Lung (tissue), 11 donors: ENCODE measurements at regions not wholly inside any gene's neighbourhood (a gene's known extent, or its start where the extent isn't known, plus 50 kb on each side); places are given as distances from the start of the nearest gene placed in this dataset.

ENCODE experiments used
- ATAC-seq: fragments of 200-7000 bp; cut with Tn5 transposase; one replicate; pipeline ENCODE4 v1.9.1; 2020; ENCODE audit warnings: moderate number of reproducible peaks; ENCODE audit not compliant: insufficient read depth, low FRiP score
- DNase-seq, 3 donors: peaks; one replicate each; pipeline ENCODE4 v3.0.0-alpha.2; 2013 to 2017
- H3K27ac ChIP-seq, 2 donors: one replicate each; pipeline ENCODE4 v1.5.1; 2013; ENCODE audit warnings: mild to moderate bottlenecking in 2 of 2, moderate library complexity in 2 of 2, control low read depth in 1 of 2, inconsistent platforms in 1 of 2, low read depth in 1 of 2, low read length in 1 of 2
- H3K27me3 ChIP-seq, 3 donors: one replicate each; pipeline ENCODE4 v1.5.1; 2013; ENCODE audit warnings: low read length in 2 of 3; ENCODE audit not compliant: control insufficient read depth in 3 of 3, insufficient read depth in 3 of 3
- H3K36me3 ChIP-seq, 4 donors: one replicate each; pipeline ENCODE4 v1.5.1; 2013; ENCODE audit warnings: low read length in 4 of 4, mild to moderate bottlenecking in 1 of 4, moderate library complexity in 1 of 4; ENCODE audit not compliant: control insufficient read depth in 4 of 4, insufficient read depth in 4 of 4
- H3K4me1 ChIP-seq, 5 donors: one replicate each; pipeline ENCODE4 v1.5.1; 2013; ENCODE audit warnings: low read length in 5 of 5, mild to moderate bottlenecking in 2 of 5, moderate library complexity in 1 of 5; ENCODE audit not compliant: control insufficient read depth in 5 of 5, insufficient read depth in 5 of 5
- H3K4me3 ChIP-seq: one replicate; pipeline ENCODE4 v1.5.1; 2013; ENCODE audit warnings: mild to moderate bottlenecking, control low read depth, moderate library complexity
- H3K9ac ChIP-seq, 2 donors: one replicate each; pipeline ENCODE4 v1.5.1; 2013; ENCODE audit warnings: low read length in 2 of 2, control low read depth in 1 of 2; ENCODE audit not compliant: insufficient read depth in 1 of 2
- H3K9me3 ChIP-seq, 4 donors: one replicate each; pipeline ENCODE4 v1.5.1; 2013; ENCODE audit warnings: low read length in 3 of 4, mild to moderate bottlenecking in 1 of 4, moderate library complexity in 1 of 4; ENCODE audit not compliant: control insufficient read depth in 4 of 4, insufficient read depth in 3 of 4
- whole genome bisulfite sequencing, 2 donors: extraction: QIAGEN DNeasy Blood & Tissue Kit; methylation state at CpG; one replicate each; pipeline ENCODE4 v1.1.7; 2013; 5-methylcytosine and 5-hydroxymethylcytosine counted together
- TF ChIP-seq, protein P1 (sequence below): IDR thresholded peaks from 2 replicates; pipeline ENCODE4 v1.5.1; 2012; ENCODE audit warnings: mild to moderate bottlenecking; ENCODE audit errors: control extremely low read depth, extremely low read depth
- donor health status: control.
- donor health status: control.
- donor health status: Bipolar disorder and iron deficiency.
- donor health status: healthy.
- donor health status: DM: yes; HTN: yes; CAD: no.

DNA sequence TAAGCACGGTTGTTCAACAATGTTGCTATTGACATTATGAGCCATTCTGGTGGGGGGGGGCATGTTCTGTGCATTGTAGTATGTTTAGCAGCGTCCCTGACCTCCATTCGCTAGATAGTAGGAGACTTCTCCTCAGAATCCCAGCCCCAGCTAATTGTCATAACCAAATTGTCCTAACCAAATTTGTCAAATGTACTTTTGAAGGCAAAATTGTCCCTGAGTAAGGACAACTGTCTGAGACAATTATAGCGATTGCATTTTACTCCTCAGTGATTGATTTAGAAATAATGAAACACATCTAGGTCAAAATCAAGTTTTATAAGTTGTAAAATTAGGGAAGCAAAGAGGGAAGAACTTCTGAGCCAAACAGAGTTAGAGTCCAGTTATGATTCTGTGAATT, 541.8 kb upstream of the CHORDC1 start:
- Histone ChIP-seq H3K4me1 (peaks cover 0 to 6% (median 0%) of the 10 kb centered on the region in 5 donors), H3K4me3 (no peak overlapping the region), H3K36me3 (no peaks in the 10 kb centered on the region), H3K9ac (no peak overlapping the region), H3K27me3 (no peaks in the 10 kb centered on the region), H3K27ac (no peak overlapping the region), H3K9me3 (peaks cover 0 to under 1% (median 0%) of the 10 kb centered on the region in 4 donors)
- 89 to 91% methylated on average over 4 of the region's 4 CpGs for WGBS, 2 donors
- DNase-seq, result no peak
- TF ChIP-seq, protein P1, sequence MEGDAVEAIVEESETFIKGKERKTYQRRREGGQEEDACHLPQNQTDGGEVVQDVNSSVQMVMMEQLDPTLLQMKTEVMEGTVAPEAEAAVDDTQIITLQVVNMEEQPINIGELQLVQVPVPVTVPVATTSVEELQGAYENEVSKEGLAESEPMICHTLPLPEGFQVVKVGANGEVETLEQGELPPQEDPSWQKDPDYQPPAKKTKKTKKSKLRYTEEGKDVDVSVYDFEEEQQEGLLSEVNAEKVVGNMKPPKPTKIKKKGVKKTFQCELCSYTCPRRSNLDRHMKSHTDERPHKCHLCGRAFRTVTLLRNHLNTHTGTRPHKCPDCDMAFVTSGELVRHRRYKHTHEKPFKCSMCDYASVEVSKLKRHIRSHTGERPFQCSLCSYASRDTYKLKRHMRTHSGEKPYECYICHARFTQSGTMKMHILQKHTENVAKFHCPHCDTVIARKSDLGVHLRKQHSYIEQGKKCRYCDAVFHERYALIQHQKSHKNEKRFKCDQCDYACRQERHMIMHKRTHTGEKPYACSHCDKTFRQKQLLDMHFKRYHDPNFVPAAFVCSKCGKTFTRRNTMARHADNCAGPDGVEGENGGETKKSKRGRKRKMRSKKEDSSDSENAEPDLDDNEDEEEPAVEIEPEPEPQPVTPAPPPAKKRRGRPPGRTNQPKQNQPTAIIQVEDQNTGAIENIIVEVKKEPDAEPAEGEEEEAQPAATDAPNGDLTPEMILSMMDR, result no peak
- no peak for ATAC-seq

GRCh38 chr11:90757849-90758494, 535.1 kb upstream of the CHORDC1 start:
- H3K9ac ChIP-seq, result no peak overlapping the region
- H3K27me3 ChIP-seq, result no peaks in the 10 kb centered on the region
- ATAC-seq (no peak), DNase-seq (no peak)
- H3K27ac ChIP-seq, result no peak overlapping the region
- no peaks in the 10 kb centered on the region for H3K36me3 ChIP-seq
- H3K4me1 ChIP-seq, result no peaks in the 10 kb centered on the region
- H3K4me3 ChIP-seq, result no peak overlapping the region
- 76 to 81% methylated on average over 4 of the region's 4 CpGs for WGBS, 2 donors
- TF ChIP-seq, protein P1, result no peak
- H3K9me3 ChIP-seq, result no peaks in the 10 kb centered on the region

DNA sequence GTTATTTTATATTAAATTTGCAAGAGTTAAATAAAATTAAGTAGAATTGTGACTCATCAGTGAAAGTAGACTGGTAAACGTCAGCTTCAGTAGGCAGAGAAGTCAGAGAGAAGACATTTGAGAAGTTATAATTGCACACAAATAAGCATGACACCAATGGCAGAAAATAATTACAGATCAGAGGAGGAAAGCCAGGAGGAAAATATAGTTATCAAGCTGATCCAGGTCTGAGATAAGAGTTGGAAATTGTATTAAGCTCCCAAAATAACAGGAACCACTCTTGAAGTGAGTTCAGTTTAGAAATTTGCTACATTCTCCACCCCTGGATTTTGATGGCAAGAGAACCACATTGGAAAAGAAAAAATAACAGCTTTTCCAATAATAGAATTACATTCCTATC, 533.8 kb upstream of the CHORDC1 start:
- no peak for DNase-seq
- H3K9me3 ChIP-seq, result no peaks in the 10 kb centered on the region
- 58 to 78% methylated on average over 1 of the region's 1 CpG for WGBS, 2 donors
- H3K4me3 ChIP-seq, result no peak overlapping the region
- no peaks in the 10 kb centered on the region for H3K27me3 ChIP-seq
- no peak for ATAC-seq
- no peak overlapping the region for H3K9ac ChIP-seq
- TF ChIP-seq, protein P1, result no peak
- H3K4me1 ChIP-seq, result no peaks in the 10 kb centered on the region
- H3K36me3 ChIP-seq, result no peaks in the 10 kb centered on the region
- no peak overlapping the region for H3K27ac ChIP-seq

DNA sequence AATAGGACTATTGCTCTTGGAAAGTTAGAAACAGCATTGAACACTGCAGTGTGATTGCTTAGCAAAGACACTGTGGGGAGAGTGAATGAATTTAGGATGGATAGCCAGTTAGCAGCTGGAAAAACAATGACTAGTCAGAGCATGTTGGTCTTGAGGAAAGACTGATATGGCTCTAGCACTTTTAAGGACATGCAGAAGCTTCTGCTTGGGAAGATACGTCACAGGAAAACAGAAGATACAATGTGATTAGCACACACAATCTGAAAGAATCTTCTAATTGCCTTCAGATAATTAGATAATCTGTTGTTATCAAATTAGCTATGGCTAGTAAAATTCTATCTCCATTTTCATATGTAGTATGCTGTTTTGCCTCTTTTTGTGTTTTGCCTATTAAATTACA, 530.7 kb upstream of the CHORDC1 start:
- Histone ChIP-seq H3K36me3 (no peaks in the 10 kb centered on the region), H3K4me1 (no peaks in the 10 kb centered on the region), H3K4me3 (no peak overlapping the region), H3K9me3 (no peaks in the 10 kb centered on the region), H3K27me3 (no peaks in the 10 kb centered on the region), H3K9ac (no peak overlapping the region), H3K27ac (no peak overlapping the region)
- 82 to 96% methylated on average over 1 of the region's 1 CpG for WGBS, 2 donors
- no peak for DNase-seq
- TF ChIP-seq, protein P1, result no peak
- ATAC-seq, result no peak
